T-helper 1 cell (primary cell): ENCODE measurements at regions not wholly inside any gene's neighbourhood (a gene's known extent, or its start where the extent isn't known, plus 50 kb on each side); places are given as distances from the start of the nearest gene placed in this dataset.

ENCODE experiments used
- DNase-seq, 5 donors: peaks; one replicate each; pipeline ENCODE4 v3.0.0-alpha.2; 2012 to 2020

DNA sequence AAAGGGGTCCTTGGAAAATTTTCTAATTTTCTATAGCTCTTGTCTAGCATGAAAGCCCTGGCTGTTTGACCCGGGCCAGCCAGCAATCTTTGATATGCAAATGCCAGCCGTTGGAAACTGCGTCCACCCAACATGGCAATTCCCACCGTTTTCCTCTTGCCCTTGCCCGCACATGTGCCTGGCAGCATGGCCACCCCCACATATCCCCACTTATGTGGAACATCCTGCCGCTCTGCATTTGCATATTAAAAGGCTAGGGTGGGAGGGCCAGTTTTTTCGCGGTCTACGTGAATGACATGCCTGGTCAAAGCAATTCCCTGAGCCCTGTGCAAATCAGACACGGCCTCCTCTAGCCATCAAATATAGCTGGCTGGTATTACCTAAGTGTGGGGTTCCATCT, 110.3 kb upstream of the TDRD3 start:
- DNase-seq = no peak

DNA sequence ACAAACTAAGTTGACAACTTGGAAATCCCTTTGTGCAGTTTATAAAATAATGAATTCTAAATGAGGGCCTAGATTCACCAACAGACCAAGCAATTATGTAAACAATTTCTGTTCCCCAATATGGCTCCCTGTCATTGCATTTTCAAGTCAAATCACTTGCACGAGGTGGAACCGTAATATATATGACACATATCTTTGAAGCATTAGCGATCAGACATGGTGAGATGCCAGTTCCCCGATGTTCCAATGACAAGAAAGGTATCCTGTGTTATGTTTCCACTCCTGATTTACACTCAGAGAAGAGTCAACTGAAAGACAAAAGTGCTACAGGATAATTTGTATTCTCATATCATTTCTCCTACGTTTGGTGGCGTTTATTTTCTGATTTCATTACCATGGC, 108.5 kb upstream of the TDRD3 start:
- DNase-seq = no peak

DNA sequence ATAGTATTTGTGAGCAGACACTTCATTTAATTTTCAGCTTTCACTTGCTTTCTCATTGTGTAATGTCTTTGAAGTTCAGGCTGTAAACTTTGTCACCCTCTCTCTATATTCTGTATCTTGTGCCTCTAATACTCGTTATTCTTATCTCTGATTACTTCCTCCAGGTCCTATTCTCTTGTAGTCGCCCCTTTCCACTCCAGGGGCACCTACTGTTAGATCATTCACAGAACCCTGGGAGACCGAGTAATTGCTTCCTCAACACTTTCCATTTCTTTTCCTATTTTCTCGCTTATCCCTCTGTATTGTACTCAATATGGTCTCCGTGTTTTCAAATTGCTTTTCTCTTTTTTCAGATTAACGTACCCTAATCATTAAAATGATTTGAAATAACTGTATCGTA, 93.9 kb upstream of the TDRD3 start:
- no peak for DNase-seq

DNA sequence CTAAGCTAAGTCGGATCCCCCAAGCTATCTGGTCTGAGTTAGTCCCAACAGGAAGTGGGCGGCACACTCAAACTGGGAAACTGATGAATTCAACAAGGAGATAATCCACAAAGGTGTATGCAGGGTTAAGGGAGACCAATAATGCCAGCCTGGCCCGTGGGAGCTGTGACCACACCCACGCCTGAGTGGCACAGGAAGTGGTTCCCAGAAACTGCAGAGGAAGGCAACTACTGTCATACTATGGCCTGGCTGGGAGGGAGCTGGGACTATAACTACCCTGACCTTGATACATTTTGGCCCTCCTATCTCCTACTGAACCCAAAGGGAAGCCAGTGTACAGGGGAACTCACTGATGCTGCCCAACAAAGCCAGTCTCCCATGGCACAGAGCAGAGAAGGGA, 85.5 kb upstream of the TDRD3 start:
- peak in 1 of 5 donors; percentile 1 for DNase-seq

DNA sequence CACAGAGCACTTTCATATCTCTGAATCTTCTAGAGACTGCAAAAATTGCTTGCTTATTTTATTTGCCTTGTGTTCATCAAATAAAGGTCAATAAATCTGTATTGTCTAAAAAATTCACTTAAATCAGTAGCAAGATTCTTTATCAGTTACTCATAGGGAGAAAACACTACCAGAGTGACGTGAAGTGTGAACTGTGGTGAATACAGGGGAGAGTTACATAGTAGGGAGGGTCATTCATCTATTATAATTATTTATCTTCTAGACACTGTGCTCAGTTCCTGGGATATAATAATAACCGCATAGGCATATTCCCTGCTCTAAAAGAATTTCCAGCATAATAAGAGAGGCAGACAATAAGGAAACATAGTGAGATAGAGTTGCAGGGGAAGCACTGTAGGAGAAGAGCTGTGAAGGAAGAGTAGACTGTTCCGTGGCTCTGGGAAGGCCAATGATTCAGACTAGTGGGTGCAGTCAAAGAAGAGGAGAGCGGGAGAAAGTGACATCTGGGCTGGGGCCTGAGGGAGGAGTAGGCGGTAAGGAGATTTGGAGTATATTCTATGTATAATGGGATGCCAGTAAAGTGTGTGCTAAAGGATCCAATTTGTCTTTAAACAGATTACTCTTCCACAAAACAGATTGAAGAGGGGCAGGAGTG, 84.0 kb upstream of the TDRD3 start:
- DNase-seq = no peak

DNA sequence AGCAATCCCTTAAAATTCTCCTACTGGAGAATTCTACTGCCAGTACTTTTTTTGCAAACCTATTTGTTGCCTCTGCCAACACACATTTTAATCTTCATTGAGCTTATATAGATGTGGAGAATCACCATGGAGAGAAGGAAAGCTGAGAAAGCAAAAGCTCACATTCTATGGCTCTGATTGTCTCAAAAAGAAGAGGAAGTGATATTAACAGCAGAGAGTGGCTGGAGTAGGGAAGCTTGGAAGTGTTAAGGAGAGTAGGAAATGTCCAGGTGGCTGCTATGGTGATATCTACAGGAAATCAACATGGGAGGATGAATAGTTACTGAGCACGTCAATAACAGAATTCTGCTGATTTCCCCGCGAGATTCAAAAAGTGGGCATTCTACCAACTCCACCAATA, 78.8 kb upstream of the TDRD3 start:
- no peak for DNase-seq

DNA sequence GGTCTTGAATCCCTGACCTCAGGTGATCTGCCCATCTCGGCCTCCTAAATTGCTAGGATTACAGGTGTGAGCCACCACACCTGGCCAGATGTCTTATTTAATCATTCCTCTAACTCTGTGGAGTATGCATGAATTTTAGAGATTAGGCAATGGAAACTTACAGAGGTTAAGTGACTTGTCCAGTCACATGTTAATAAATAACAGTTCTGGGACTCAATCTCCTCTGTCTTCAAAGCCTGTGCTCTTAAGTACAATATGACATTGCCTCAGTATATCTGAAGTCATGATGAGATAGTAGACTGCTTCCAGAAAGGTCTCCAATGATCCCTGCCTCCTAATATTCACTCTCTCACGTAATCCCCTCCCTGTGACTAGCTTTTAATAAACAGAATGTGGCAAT, 72.9 kb upstream of the TDRD3 start:
- no peak for DNase-seq

DNA sequence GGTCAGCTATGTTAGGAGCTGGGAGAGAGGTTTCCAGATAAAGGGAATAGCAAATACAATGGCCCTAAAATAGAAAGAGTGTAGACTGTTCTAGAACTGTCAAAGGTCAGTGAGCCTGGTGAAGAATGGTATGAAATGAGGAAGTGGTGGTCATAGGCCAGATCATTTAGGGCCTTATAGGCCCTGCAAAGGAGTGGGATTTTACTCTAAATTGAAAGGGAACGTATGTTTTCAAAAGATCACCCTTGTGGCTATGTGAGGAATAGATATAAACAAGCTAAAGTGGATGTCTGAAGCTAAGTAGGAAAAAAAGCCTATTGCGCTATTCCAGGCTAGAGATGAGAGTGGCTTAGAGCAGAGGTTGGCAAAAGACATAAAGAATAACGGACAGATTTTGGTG, 70.7 kb upstream of the TDRD3 start:
- no peak for DNase-seq

DNA sequence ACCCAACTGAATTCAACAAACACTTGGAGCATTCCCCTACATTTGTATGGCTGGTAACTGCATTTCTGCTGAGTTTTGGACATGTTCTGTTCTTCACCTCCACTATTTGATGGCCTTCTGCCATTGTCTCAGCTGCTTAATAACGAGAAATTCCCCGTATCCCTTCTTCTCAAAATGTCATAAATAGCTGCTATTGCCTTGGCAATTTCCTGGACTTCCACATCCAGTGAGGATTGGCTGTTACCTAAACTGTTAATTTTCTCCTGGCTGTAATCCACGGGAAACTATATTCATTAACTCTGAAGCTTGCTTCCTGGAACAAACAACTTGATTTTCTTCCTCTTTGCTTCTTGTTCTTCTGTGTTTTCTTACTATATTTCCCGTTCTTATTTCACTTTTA, 69.5 kb upstream of the TDRD3 start:
- DNase-seq = no peak

DNA sequence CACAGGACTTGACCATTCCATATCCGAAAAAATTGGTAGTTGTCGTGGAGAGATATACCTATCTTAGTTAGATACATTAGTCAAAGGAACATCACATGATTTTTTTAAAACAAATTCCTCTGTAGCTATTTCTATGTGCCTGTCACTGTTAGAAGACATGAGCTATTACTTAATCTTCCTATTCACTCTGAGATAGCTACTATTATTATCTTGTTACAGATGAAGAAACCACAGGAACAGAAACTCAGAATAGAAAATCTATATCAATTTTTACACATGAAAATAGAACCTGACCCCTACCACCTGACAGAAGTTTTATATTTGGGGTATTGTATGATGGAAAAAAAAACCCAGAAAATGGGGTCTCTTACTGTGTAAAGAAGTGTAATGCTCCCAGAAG, 68.9 kb upstream of the TDRD3 start:
- no peak for DNase-seq

DNA sequence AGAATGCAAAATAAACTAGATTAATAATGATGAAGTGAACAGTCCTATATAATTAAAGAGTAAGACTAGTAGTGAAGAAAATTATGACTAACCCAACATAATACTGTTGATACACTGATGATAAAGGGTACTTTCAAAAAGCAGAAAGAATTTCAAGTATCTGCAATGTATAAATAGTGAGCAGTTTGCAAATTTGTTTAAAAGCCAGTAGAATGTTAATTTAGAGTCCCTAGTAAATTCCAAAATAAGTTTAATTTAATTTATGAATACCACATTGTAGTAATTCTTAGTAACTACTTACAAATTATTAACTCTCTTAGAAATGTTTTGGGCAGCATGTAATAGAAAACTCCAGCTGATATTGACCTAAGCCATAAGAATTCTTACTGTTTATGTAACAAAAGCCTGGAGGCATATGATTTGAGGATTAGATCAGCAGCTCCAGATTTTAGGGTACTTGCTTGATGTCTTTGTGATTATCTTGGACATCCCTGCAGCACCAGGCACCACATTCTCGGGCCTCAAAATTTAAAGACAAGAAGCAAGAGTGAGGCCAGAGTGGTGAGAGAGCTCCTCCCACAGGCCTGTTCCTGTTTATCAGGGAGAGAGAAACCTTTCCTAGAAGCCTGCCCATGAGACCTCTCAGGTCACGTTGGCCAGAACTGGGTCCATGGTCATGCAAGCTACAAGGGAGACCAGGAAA, 67.6 kb upstream of the TDRD3 start:
- peak in 1 of 5 donors; percentile 7 for DNase-seq

DNA sequence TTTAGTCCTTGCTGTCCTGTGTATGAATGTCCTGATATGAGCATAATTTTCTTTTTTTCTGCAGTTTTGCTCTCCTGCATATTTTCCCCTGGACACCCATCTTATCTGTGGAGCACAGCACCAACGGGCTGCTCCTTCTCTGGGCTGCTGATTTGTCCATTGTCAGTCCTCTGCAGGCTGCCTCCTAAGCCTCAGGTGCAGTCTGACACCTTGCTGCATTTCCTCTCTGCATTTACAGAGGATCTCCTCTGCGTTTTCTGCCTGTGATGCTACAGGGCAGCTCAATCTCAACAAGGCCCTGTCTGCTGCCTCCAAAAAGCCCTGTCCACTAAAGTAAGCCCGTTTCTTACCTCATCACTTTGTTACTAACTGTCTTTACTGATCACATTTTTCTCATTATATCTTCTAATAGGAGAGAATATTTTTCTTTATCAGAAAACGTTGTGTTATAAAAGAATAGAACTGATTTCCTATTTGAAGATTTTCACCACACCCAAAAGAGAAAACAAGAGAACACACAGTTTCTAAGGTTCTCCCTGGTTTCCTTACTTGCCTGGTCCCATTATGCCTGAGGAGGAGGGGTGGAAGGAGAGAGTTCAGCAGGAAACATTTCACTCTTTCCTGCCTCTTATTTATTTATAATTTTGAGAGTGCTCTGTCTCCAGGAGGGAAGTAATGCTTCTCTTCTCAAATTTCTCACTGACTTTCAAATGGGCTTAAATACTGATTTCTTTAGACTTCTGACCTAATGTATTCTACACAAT, 65.6 kb upstream of the TDRD3 start:
- no peak for DNase-seq

DNA sequence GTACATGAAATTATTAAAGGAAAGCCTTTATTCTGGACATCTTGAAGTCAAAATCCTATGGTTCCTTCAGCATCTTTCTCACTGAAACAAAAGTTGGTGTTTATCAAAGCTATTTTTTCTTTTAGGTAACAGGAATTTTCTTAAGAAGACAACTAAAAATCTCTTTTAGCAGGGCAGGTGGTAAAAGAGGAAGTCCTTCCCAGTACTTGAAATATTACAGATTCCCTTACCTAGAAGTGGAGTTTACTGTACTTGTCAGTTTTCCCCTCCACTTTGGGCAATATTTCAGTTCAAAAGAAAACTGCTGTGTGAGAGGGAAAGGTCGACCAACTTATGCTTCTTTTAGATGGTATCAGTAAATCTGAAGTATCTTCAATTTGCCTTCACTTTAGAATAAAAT, 64.3 kb upstream of the TDRD3 start:
- DNase-seq = no peak

DNA sequence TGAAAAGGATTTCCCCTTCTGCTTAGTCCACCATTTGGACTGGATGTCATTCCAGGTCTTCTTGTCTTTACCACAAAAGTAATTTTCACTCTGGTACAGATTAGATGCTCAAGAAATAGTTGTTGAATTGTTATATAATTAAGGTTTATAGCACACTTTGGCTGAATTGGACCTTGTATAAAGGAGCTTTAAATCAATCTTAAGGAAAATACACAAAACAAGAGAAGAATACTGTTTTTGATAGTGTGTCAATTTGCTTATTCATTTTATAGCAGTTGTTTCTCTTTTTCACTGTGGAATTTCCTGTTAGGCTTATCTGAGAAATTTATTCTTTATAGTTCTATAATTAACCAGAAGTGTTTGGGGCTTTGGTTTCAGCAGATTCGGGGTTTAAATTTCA, 62.7 kb upstream of the TDRD3 start:
- no peak for DNase-seq

DNA sequence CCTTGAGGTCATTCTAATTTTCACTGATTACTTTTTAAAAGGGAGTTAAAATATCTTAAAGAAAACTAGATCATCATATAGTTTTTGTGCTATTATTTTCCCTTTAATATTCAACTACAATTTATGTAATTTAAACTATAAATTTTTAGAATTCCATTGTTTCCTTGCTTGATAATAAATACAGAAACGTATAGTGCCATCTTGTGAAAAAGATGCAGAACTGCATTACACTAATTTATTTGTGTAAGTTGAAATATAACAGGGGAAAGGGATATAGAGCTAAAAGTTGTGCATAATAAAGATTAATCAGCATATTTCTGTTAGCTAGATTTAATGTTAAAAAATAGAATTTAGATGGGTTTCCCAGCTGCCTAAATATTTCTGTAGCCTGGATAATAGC, 61.5 kb upstream of the TDRD3 start:
- DNase-seq = no peak

DNA sequence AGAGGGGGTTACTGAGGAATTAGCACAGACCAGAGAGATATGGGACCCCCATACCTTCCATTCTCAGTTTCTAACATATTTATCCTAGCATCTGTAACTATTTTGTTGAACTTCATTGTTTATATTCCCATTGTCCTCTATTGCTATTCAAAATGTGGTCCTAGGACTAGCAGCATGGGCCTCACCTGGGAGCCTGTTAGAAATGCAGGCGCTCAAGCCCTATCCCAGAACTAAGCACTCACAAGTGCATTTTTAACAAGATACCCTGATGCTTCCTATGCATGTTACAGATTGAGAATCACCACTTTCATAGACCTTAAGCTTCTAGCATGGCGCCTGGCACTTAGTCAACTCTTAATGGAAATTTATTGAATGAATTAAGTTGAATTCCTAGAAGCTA, 58.3 kb upstream of the TDRD3 start:
- DNase-seq = no peak

DNA sequence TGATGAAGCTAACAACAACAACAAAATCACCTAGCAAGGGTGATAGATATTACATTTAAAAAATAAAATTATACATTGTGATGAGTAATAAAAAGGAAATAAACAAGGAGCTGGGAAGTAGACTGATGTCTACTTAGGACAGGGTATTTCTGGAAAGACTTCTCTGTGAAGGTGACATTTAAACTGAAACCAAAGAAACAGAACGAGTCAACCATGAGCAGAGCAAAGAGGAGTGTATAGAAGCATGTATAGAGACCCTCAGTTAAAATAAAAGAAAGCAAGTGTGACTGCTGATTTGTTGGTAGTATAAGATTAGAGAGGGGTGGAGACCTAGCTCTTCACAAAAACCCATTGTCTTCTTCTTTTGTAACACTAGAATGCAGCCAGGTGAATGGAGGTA, 53.0 kb upstream of the TDRD3 start:
- DNase-seq = no peak

DNA sequence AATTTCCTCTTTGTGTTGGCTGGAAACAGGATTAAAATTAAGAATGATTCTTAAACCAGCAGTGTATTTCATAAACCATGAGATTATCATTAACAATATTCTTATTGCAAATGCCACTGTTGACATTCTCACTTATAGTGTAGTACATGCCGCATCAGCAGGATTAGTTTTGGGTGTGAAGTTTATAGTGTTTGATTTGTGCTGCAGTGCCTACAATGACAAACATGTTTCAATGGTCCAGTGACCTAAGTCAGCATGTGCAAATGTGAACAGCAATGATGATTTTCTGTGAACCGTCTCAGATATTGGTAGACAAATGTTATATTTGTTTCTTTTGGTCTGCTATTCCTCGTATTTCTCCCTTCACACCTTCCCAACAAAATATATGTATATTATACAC, 49.8 kb upstream of the TDRD3 start:
- no peak for DNase-seq
